ENCODE measurements at regions not wholly inside any gene's neighbourhood (a gene's known extent, or its start where the extent isn't known, plus 50 kb on each side); places are given as distances from the start of the nearest gene placed in this dataset.

DNA sequence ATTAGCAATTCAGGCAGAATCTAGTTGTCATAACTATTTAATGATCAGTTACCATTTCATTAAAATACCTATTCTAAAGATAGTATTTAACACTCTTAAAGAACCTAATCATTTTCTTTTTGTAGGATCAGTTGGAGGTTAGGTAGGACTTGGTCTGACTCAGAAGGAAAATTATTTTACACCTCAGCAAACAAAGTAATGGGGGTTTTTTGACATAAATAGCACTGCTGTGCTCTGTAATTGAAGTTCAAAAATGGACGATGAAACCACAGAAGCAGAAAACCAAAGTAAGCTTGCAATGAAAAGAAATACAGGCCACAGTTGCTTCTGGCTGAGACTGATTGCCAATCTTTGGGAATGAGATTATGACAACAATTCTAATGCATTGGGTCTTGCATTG, 187.0 kb upstream of the TRPM3 start:
- TF ChIP-seq MAFK (IDR thresholded peaks at IDR 0.05; ENCODE audit: low read depth, low read length) = no peak
- TF ChIP-seq, protein P1, sequence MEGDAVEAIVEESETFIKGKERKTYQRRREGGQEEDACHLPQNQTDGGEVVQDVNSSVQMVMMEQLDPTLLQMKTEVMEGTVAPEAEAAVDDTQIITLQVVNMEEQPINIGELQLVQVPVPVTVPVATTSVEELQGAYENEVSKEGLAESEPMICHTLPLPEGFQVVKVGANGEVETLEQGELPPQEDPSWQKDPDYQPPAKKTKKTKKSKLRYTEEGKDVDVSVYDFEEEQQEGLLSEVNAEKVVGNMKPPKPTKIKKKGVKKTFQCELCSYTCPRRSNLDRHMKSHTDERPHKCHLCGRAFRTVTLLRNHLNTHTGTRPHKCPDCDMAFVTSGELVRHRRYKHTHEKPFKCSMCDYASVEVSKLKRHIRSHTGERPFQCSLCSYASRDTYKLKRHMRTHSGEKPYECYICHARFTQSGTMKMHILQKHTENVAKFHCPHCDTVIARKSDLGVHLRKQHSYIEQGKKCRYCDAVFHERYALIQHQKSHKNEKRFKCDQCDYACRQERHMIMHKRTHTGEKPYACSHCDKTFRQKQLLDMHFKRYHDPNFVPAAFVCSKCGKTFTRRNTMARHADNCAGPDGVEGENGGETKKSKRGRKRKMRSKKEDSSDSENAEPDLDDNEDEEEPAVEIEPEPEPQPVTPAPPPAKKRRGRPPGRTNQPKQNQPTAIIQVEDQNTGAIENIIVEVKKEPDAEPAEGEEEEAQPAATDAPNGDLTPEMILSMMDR (IDR thresholded peaks at IDR 0.05; ENCODE audit: control extremely low read depth in 1 of 3, insufficient read depth in 1 of 3, low read depth in 1 of 3, low read length in 3 of 3) = no peak
- TF ChIP-seq POLR2AphosphoS5 (IDR thresholded peaks at IDR 0.05; ENCODE audit: low read depth, low read length) = no peak
- no peak for TF ChIP-seq ZNF274 (IDR thresholded peaks at IDR 0.05; ENCODE audit: borderline replicate concordance, extremely low read depth, low read length)
